HG03457 (cell line): ENCODE measurements at regions not wholly inside any gene's neighbourhood (a gene's known extent, or its start where the extent isn't known, plus 50 kb on each side); places are given as distances from the start of the nearest gene placed in this dataset.

Experiments used
- ATAC-seq: cut with Tn5 transposase; IDR thresholded peaks from one replicate; pipeline ENCODE4 v1.9.1; 2021; ENCODE audit warnings: moderate number of reproducible peaks; ENCODE audit not compliant: unreplicated experiment

- no peak for ATAC-seq
These were observed 166.2 kb downstream of the OMA1 start for GRCh38 chr1:58380345-58380744.

- ATAC-seq: no peak
These were observed 179.3 kb downstream of the OMA1 start for GRCh38 chr1:58367217-58367616.

GRCh38 chr1:58365328-58365727 is 181.2 kb downstream of the OMA1 start:
- ATAC-seq: no peak

- ATAC-seq: no peak
These were observed 182.9 kb downstream of the OMA1 start for GRCh38 chr1:58363585-58363984.

- no peak for ATAC-seq
These were observed 185.4 kb downstream of the OMA1 start for GRCh38 chr1:58361134-58361533.

GRCh38 chr1:58358346-58358745 is 188.2 kb downstream of the OMA1 start:
- ATAC-seq: no peak

- ATAC-seq: no peak
These were observed 190.1 kb downstream of the OMA1 start for GRCh38 chr1:58356402-58356801.

GRCh38 chr1:58353168-58353567 is 193.4 kb downstream of the OMA1 start:
- no peak for ATAC-seq

- no peak for ATAC-seq
These were observed 193.9 kb downstream of the OMA1 start for GRCh38 chr1:58352476-58353092.

- no peak for ATAC-seq
These were observed 200.5 kb downstream of the OMA1 start for GRCh38 chr1:58346036-58346355.

GRCh38 chr1:58345215-58346035 is 201.1 kb downstream of the OMA1 start:
- ATAC-seq: no peak

GRCh38 chr1:58340185-58340584 is 206.3 kb downstream of the OMA1 start:
- ATAC-seq: no peak

- no peak for ATAC-seq
These were observed 208.4 kb downstream of the OMA1 start for GRCh38 chr1:58338081-58338480.

- ATAC-seq: no peak
These were observed 213.0 kb downstream of the OMA1 start for GRCh38 chr1:58333511-58333910.

- ATAC-seq: no peak
These were observed 215.4 kb downstream of the OMA1 start for GRCh38 chr1:58331156-58331555.

- ATAC-seq: no peak
These were observed 220.7 kb downstream of the OMA1 start for GRCh38 chr1:58325866-58326265.

- no peak for ATAC-seq
These were observed 222.0 kb downstream of the OMA1 start for GRCh38 chr1:58324558-58324957.

GRCh38 chr1:58318157-58319005 is 228.1 kb downstream of the OMA1 start:
- no peak for ATAC-seq

GRCh38 chr1:58317694-58318093 is 228.8 kb downstream of the OMA1 start:
- no peak for ATAC-seq

- no peak for ATAC-seq
These were observed 229.4 kb downstream of the OMA1 start for GRCh38 chr1:58317086-58317485.

GRCh38 chr1:58316141-58316540 is 230.4 kb downstream of the OMA1 start:
- no peak for ATAC-seq
